ENCODE measurements at regions not wholly inside any gene's neighbourhood (a gene's known extent, or its start where the extent isn't known, plus 50 kb on each side); places are given as distances from the start of the nearest gene placed in this dataset.
"Not testable (repeated sequence)": the region's sequence is repeated elsewhere in the genome, so short reads cannot be mapped to it uniquely, and the experiment has no call there.

DNA sequence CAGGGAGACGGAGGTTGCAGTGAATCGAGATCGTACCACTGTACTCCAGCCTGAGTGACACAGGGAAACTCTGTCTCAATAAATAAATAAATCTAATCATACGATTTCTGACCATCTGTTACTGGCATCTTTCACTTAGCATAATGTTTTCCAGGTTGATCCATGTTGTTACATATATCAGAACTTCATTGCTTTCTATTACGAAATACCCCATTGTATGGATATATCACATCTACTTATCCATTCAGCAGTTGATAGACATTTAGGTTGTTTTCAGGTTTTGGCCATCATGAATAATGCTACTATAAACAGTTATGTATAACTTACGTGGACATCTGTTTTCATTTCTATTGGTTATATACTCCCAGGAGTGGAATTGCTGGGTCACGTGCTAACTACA, 303.9 kb downstream of the PAX3 start:
- TF ChIP-seq, protein P1, sequence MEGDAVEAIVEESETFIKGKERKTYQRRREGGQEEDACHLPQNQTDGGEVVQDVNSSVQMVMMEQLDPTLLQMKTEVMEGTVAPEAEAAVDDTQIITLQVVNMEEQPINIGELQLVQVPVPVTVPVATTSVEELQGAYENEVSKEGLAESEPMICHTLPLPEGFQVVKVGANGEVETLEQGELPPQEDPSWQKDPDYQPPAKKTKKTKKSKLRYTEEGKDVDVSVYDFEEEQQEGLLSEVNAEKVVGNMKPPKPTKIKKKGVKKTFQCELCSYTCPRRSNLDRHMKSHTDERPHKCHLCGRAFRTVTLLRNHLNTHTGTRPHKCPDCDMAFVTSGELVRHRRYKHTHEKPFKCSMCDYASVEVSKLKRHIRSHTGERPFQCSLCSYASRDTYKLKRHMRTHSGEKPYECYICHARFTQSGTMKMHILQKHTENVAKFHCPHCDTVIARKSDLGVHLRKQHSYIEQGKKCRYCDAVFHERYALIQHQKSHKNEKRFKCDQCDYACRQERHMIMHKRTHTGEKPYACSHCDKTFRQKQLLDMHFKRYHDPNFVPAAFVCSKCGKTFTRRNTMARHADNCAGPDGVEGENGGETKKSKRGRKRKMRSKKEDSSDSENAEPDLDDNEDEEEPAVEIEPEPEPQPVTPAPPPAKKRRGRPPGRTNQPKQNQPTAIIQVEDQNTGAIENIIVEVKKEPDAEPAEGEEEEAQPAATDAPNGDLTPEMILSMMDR (IDR thresholded peaks at IDR 0.05), result no peak
- ATAC-seq (ENCODE audit: low FRiP score), result no peak

DNA sequence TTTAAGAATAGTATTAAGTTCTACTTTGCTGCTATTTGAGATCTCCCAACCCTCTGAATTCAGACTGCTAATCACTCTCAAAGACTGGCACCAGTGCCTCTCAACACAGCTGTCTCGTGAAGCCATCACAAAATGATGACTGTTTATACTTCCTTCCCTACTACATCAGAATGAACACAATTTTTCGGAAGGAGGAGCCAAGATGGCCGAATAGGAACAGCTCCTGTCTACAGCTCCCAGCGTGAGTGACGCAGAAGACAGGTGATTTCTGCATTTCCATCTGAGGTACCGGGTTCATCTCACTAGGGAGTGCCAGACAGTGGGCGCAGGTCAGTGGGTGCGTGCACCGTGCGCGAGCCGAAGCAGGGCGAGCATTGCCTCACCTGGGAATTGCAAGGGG, 314.4 kb downstream of the PAX3 start:
- ATAC-seq (ENCODE audit: low FRiP score); DNase-seq (ENCODE audit: low spot score): not testable (repeated sequence)

More for the DNA sequence above, 303.9 kb downstream of the PAX3 start:
- no peak for DNase-seq (ENCODE audit: low spot score)

- ATAC-seq (ENCODE audit: low FRiP score), result no peak
- TF ChIP-seq, protein P1 (IDR thresholded peaks at IDR 0.05), result no peak
- no peak for DNase-seq (ENCODE audit: low spot score)
Measured at GRCh38 chr2:221981912-221982470, 316.8 kb downstream of the PAX3 start.

DNA sequence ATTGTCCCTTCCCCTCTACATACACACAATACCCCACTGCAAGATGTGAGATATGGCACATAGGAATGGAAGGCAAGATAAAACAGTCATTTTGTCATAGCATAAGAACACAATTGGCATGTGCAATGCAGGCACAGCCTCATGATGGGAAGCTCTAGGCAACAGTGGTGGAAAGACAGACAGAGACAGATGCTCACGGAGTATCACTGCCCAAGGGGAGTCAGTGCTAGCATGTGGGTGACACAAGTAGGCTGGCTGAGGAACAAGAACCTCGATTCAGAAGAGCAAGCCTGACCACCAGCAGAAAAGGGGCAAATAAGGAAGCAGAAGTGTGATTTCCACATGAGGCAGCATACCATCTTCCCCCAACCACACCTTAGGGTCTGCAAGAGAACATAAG, 323.6 kb downstream of the PAX3 start:
- DNase-seq (ENCODE audit: low spot score) (no peak), ATAC-seq (ENCODE audit: low FRiP score) (no peak)
- TF ChIP-seq, protein P1 (IDR thresholded peaks at IDR 0.05), result no peak

DNA sequence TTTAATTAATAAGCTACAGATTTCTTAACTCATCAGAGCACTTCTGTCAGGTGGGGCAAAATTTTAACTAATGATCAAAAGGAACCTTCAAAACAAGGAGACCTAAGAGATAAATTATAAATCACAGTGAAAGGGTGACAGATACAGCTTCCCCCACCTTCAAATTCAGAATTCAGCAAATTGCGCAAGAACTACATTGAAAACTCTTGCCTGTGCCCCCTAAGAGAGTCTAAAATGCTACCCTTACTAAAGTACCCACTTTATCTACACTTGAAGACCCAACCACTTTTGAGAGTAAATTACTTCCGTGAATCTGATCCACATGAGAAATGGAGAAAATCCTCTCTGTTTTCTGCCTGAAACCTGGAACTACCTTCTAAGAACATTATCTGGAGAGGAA, 324.9 kb downstream of the PAX3 start:
- TF ChIP-seq, protein P1 (IDR thresholded peaks at IDR 0.05), result no peak
- DNase-seq (ENCODE audit: low spot score), result no peak
- no peak for ATAC-seq (ENCODE audit: low FRiP score)

GRCh38 chr2:221973502-221973901, 325.3 kb downstream of the PAX3 start:
- ATAC-seq (ENCODE audit: low FRiP score), result no peak
- TF ChIP-seq, protein P1 (IDR thresholded peaks at IDR 0.05), result no peak
- no peak for DNase-seq (ENCODE audit: low spot score)

- ATAC-seq (ENCODE audit: low FRiP score) (no peak), DNase-seq (ENCODE audit: low spot score) (no peak)
- TF ChIP-seq, protein P1 (IDR thresholded peaks at IDR 0.05), result no peak
Measured at GRCh38 chr2:221972813-221973478, 325.9 kb downstream of the PAX3 start.

Data from omental fat pad (tissue), 3 donors.